Left ventricle myocardium inferior (tissue), 1 donor: ENCODE measurements at regions not wholly inside any gene's neighbourhood (a gene's known extent, or its start where the extent isn't known, plus 50 kb on each side); places are given as distances from the start of the nearest gene placed in this dataset.

Experiments
- DNase-seq: peaks from one replicate; pipeline ENCODE4 v3.0.0-alpha.2; 2020
- H3K27ac ChIP-seq: fragments of 200-600 bp; replicated peaks from 2 replicates; pipeline ENCODE4 v1.8.0; 2021
- H3K27me3 ChIP-seq: fragments of 200-600 bp; 2 replicates; pipeline ENCODE4 v1.8.0; 2021; ENCODE audit warnings: low read depth
- H3K36me3 ChIP-seq: fragments of 200-600 bp; 2 replicates; pipeline ENCODE4 v1.8.0; 2021
- H3K4me1 ChIP-seq: fragments of 200-600 bp; 2 replicates; pipeline ENCODE4 v1.8.0; 2021
- H3K4me3 ChIP-seq: fragments of 200-600 bp; 2 replicates; pipeline ENCODE4 v1.8.0; 2021; ENCODE audit warnings: mild to moderate bottlenecking, moderate library complexity
- H3K9me3 ChIP-seq: fragments of 200-600 bp; replicated peaks from 2 replicates; pipeline ENCODE4 v1.8.0; 2021
- CTCF ChIP-seq: fragments of 200-600 bp; IDR thresholded peaks from 2 replicates; pipeline ENCODE4 v1.8.0; 2021; ENCODE audit warnings: antibody characterized with exemption, mild to moderate bottlenecking, borderline replicate concordance
- intact Hi-C: fragments of 100-400 bp; cut with micrococcal nuclease; formaldehyde crosslinking; loops from one replicate; pipeline ENCODE4 v1.11.0; 2022
- donor health status: DM: no; HTN: yes; CAD: no; lungs with severe emphysema.

GRCh38 chr10:105986912-105987635, 1177.4 kb downstream of the SORCS1 start:
- DNase-seq: no peak
- Histone ChIP-seq H3K36me3 (no peaks in the 10 kb centered on the region), H3K4me1 (no peaks in the 10 kb centered on the region), H3K4me3 (no peak overlapping the region), H3K9me3 (no peaks in the 10 kb centered on the region), H3K27me3 (no peaks in the 10 kb centered on the region), H3K27ac (no peak overlapping the region)
- intact Hi-C loops: no loop called here
- TF ChIP-seq CTCF: no peak

- H3K27me3 ChIP-seq: no peaks in the 10 kb centered on the region
- H3K4me3 ChIP-seq: no peak overlapping the region
- H3K27ac ChIP-seq: no peak overlapping the region
- no peak for TF ChIP-seq CTCF
- no peaks in the 10 kb centered on the region for H3K36me3 ChIP-seq
- H3K9me3 ChIP-seq: no peaks in the 10 kb centered on the region
- intact Hi-C loops: no loop called here
- H3K4me1 ChIP-seq: no peaks in the 10 kb centered on the region
- DNase-seq: no peak
These were observed 1178.0 kb downstream of the SORCS1 start for GRCh38 chr10:105986486-105986885.

DNA sequence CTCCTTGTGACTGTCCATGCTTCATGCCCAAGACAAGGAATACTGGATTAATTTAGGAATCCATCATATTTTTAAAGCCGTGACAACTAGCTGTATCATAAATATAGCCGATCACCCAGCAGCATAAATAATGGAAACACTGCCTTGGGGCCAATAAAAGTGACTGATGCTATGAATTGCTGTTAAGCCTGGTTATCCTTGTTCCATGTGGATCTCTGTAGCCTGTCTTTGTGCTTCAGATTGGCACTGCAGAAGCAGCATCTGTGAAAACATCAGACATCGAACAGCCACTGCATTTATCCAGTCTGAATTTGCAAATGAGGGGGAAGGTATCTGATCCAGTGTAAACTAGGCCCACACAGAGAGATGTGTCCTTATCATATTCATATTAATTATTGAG, 1181.8 kb downstream of the SORCS1 start:
- no peaks in the 10 kb centered on the region for H3K27me3 ChIP-seq
- no peaks in the 10 kb centered on the region for H3K4me1 ChIP-seq
- H3K36me3 ChIP-seq: no peaks in the 10 kb centered on the region
- intact Hi-C loops: no loop called here
- DNase-seq: no peak
- H3K9me3 ChIP-seq: no peaks in the 10 kb centered on the region
- no peak overlapping the region for H3K27ac ChIP-seq
- TF ChIP-seq CTCF: no peak
- H3K4me3 ChIP-seq: no peak overlapping the region

- TF ChIP-seq CTCF: no peak
- no peak overlapping the region for H3K4me3 ChIP-seq
- H3K36me3 ChIP-seq: no peaks in the 10 kb centered on the region
- H3K27me3 ChIP-seq: no peaks in the 10 kb centered on the region
- no peaks in the 10 kb centered on the region for H3K9me3 ChIP-seq
- intact Hi-C loops: no loop called here
- H3K27ac ChIP-seq: no peak overlapping the region
- no peak for DNase-seq
- no peaks in the 10 kb centered on the region for H3K4me1 ChIP-seq
These were observed 1182.8 kb downstream of the SORCS1 start for GRCh38 chr10:105981679-105982078.

- Histone ChIP-seq H3K36me3 (no peaks in the 10 kb centered on the region), H3K4me1 (no peaks in the 10 kb centered on the region), H3K27ac (no peak overlapping the region), H3K9me3 (no peaks in the 10 kb centered on the region), H3K27me3 (no peaks in the 10 kb centered on the region), H3K4me3 (peak overlapping the region; percentile 42)
- no peak for DNase-seq
- TF ChIP-seq CTCF: peak; percentile 74
- intact Hi-C loops: no loop called here
These were observed 1189.6 kb downstream of the SORCS1 start for GRCh38 chr10:105974803-105975456.
